ENCODE measurements at regions not wholly inside any gene's neighbourhood (a gene's known extent, or its start where the extent isn't known, plus 50 kb on each side); places are given as distances from the start of the nearest gene placed in this dataset.
"Not testable (repeated sequence)": the region's sequence is repeated elsewhere in the genome, so short reads cannot be mapped to it uniquely, and the experiment has no call there.

DNA sequence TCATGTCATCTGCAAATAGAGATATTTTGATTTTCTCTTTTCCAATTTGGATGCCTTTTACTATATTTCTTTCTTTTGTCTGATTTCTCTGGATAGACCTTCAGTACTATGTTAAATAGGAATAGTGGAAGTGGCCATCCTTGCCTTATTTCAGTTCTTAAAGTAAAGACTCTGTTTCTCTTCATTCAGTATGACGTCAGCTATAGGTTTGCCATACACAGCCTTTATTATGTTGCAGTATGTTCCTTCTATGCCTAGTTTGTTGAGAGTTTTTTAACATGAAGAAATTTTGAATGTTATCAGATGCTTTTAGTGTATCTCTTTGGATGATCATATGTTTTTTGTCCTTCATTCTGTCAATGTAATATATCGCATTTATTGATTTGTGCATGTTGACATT lies 566.7 kb upstream of the ROBO1 start:
- H3K27me3 ChIP-seq (replicated peaks; ENCODE audit: control insufficient read depth, insufficient read depth, low read length): no peaks in the 10 kb centered on the region
- no peaks in the 10 kb centered on the region for H3K36me3 ChIP-seq (ENCODE audit: control insufficient read depth, insufficient read depth, low read length)
- no peak for DNase-seq (ENCODE audit: extremely low read depth, insufficient read length)
- TF ChIP-seq, protein P1, sequence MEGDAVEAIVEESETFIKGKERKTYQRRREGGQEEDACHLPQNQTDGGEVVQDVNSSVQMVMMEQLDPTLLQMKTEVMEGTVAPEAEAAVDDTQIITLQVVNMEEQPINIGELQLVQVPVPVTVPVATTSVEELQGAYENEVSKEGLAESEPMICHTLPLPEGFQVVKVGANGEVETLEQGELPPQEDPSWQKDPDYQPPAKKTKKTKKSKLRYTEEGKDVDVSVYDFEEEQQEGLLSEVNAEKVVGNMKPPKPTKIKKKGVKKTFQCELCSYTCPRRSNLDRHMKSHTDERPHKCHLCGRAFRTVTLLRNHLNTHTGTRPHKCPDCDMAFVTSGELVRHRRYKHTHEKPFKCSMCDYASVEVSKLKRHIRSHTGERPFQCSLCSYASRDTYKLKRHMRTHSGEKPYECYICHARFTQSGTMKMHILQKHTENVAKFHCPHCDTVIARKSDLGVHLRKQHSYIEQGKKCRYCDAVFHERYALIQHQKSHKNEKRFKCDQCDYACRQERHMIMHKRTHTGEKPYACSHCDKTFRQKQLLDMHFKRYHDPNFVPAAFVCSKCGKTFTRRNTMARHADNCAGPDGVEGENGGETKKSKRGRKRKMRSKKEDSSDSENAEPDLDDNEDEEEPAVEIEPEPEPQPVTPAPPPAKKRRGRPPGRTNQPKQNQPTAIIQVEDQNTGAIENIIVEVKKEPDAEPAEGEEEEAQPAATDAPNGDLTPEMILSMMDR (IDR thresholded peaks at IDR 0.05; ENCODE audit: insufficient read depth, low read length, poor library complexity, severe bottlenecking): no peak
- H3K4me3 ChIP-seq (replicated peaks; ENCODE audit: low read depth, low read length): no peak overlapping the region

DNA sequence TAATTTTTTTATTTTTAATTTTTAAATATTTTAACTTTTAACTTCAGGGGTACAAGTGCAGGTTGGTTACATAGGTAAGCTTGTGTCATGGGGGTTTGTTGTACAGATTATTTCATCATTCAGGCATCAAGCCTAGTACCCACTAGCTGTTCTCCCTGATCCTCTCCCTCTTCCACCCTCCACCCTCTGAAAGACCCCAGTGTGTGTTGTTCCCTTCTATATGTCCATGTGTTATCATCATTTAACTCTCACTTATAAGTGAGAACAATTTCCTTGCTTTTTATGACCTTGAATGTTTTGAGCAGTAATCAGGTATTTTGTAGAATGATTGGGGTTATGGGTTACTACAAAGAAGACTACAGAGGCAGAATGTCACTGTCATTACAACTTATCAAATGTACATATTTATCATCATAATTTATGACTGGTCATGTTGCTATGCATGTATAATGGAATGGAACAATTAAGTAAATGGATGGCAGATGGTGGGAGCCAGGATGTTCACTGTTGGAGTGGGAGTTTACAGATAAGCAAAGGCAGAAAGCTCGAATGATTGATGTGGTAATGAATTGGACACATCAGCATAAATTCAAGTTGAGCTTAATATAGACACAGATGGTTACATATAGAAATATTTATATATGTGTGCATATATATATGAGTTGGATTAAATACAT lies 563.8 kb upstream of the ROBO1 start:
- H3K4me3 ChIP-seq (replicated peaks; ENCODE audit: low read depth, low read length): no peak overlapping the region
- H3K36me3 ChIP-seq (ENCODE audit: control insufficient read depth, insufficient read depth, low read length): no peaks in the 10 kb centered on the region
- DNase-seq (ENCODE audit: extremely low read depth, insufficient read length): no peak
- TF ChIP-seq, protein P1 (IDR thresholded peaks at IDR 0.05; ENCODE audit: insufficient read depth, low read length, poor library complexity, severe bottlenecking): no peak
- H3K27me3 ChIP-seq (replicated peaks; ENCODE audit: control insufficient read depth, insufficient read depth, low read length): no peaks in the 10 kb centered on the region

DNA sequence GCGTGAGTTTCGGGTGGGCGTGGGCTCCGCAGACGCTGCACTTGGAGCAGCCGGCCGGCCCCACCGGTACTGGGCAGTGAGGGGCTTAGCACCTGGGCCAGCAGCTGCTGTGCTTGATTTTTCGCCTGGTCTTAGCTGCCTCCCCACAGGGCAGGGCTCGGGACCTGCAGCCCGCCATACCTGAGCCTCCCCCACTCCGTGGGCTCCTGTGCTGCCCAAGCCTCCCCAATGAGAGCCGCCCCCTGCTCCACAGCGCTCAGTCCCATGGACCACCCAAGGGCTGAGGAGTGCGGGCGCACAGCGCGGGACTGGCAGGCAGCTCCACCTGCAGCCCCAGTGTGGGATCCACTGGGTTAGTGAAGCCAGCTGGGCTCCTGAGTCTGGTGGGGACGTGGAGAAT lies 546.7 kb upstream of the ROBO1 start:
- not testable (repeated sequence) for H3K36me3 ChIP-seq (ENCODE audit: control insufficient read depth, insufficient read depth, low read length); H3K27me3 ChIP-seq (replicated peaks; ENCODE audit: control insufficient read depth, insufficient read depth, low read length); DNase-seq (ENCODE audit: extremely low read depth, insufficient read length); H3K4me3 ChIP-seq (replicated peaks; ENCODE audit: low read depth, low read length)

DNA sequence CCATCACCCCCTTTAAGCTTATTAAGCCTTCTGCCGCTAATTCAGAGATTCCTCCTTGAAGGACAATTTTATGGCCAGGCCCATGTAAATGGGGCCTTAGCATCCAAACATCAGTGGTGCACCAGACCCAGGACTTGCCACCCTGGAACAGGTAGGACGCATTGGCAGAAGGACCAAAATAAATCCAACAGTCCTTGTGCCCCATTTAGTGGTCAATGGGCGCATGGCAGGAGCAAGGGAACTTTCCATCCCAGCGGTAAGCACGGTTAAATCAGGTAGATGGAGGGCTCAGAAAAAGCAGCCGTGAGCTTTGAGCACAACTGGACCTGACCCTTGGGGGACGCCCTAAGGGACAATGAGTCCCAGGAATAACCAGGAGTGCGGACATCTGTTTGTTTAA lies 540.8 kb upstream of the ROBO1 start:
- Histone ChIP-seq H3K36me3 (ENCODE audit: control insufficient read depth, insufficient read depth, low read length) (no peaks in the 10 kb centered on the region), H3K4me3 (replicated peaks; ENCODE audit: low read depth, low read length) (no peak overlapping the region), H3K27me3 (replicated peaks; ENCODE audit: control insufficient read depth, insufficient read depth, low read length) (no peaks in the 10 kb centered on the region)
- DNase-seq (ENCODE audit: extremely low read depth, insufficient read length): no peak
- TF ChIP-seq, protein P1 (IDR thresholded peaks at IDR 0.05; ENCODE audit: insufficient read depth, low read length, poor library complexity, severe bottlenecking): no peak

DNA sequence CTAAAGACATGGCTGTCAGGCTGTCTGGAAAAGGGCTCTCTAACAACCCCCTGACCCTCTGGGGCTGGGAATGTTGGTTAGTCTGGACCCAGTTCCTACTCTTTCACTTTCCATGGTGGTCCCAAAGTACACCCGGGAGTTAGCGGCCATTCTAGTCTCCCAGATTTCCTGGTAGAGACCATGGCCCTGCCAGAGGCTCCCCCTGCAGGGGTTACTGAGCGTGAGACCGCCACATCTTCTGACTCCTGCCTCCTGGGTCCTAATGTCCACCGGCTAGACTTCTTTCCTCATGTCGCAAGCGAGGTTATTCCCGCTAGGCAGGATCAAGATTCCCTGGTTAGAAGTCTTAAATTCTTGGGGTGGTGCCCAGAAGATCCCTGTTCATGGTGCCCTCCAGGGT lies 540.0 kb upstream of the ROBO1 start:
- no peak for DNase-seq (ENCODE audit: extremely low read depth, insufficient read length)
- TF ChIP-seq, protein P1 (IDR thresholded peaks at IDR 0.05; ENCODE audit: insufficient read depth, low read length, poor library complexity, severe bottlenecking): no peak
- H3K4me3 ChIP-seq (replicated peaks; ENCODE audit: low read depth, low read length): no peak overlapping the region
- no peaks in the 10 kb centered on the region for H3K27me3 ChIP-seq (replicated peaks; ENCODE audit: control insufficient read depth, insufficient read depth, low read length)
- H3K36me3 ChIP-seq (ENCODE audit: control insufficient read depth, insufficient read depth, low read length): no peaks in the 10 kb centered on the region

DNA sequence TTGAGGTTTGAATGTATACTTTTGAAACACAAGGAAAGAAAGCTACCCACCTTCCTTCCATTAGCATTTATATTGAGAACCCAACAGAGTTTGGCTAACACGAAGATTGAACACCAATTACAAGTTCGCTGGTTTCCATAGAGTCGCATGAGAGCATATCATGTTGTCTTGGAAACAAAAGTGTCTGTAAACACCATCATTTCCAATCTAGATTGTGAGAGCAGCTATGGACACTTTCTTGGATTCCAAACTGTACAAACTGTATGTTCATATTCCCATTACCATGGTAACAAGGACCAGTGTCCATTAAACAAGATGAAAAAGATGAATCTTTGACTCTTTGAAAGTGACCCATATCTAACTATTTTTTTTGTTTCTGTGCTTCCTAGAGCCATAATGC lies 529.9 kb upstream of the ROBO1 start:
- Histone ChIP-seq H3K27me3 (replicated peaks; ENCODE audit: control insufficient read depth, insufficient read depth, low read length) (no peaks in the 10 kb centered on the region), H3K36me3 (ENCODE audit: control insufficient read depth, insufficient read depth, low read length) (no peaks in the 10 kb centered on the region), H3K4me3 (replicated peaks; ENCODE audit: low read depth, low read length) (no peak overlapping the region)
- DNase-seq (ENCODE audit: extremely low read depth, insufficient read length): no peak
- TF ChIP-seq, protein P1 (IDR thresholded peaks at IDR 0.05; ENCODE audit: insufficient read depth, low read length, poor library complexity, severe bottlenecking): no peak

Measured in GM06990 (cell line).